WI38 (cell line): ENCODE measurements at regions not wholly inside any gene's neighbourhood (a gene's known extent, or its start where the extent isn't known, plus 50 kb on each side); places are given as distances from the start of the nearest gene placed in this dataset.
"Not testable (repeated sequence)": the region's sequence is repeated elsewhere in the genome, so short reads cannot be mapped to it uniquely, and the experiment has no call there.

Experiments used
- H3K4me3 ChIP-seq: 2 replicates; pipeline ENCODE4 v1.5.1; 2011; ENCODE audit warnings: low read depth, mild to moderate bottlenecking, control low read depth, low read length
- TF ChIP-seq, protein P1 (sequence below): IDR thresholded peaks from 2 replicates; pipeline ENCODE4 v1.5.1; 2012; ENCODE audit warnings: low read depth, mild to moderate bottlenecking, control low read depth, low read length

DNA sequence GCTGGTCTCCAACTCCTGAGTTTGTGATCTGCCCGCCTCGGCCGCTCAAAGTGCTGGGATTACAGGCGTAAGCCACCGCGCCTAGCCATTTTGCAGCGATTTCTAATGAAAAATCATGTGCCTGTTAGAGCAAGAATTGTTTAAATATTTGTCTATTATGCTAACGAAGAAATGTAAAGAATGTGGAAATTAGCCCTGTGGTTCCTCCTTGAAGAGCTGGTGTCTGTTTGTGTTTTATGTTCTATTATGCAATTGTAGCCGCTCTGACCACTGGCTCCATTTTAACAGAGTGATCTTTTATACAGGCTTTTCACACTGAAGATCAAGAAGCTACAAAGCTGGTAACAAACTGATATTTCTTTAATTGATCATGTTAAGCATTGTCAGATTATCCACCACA is 217.3 kb downstream of the USP22 start:
- TF ChIP-seq, protein P1, sequence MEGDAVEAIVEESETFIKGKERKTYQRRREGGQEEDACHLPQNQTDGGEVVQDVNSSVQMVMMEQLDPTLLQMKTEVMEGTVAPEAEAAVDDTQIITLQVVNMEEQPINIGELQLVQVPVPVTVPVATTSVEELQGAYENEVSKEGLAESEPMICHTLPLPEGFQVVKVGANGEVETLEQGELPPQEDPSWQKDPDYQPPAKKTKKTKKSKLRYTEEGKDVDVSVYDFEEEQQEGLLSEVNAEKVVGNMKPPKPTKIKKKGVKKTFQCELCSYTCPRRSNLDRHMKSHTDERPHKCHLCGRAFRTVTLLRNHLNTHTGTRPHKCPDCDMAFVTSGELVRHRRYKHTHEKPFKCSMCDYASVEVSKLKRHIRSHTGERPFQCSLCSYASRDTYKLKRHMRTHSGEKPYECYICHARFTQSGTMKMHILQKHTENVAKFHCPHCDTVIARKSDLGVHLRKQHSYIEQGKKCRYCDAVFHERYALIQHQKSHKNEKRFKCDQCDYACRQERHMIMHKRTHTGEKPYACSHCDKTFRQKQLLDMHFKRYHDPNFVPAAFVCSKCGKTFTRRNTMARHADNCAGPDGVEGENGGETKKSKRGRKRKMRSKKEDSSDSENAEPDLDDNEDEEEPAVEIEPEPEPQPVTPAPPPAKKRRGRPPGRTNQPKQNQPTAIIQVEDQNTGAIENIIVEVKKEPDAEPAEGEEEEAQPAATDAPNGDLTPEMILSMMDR: no peak
- no peak overlapping the region for H3K4me3 ChIP-seq

- not testable (repeated sequence) for H3K4me3 ChIP-seq
Observed at GRCh38 chr17:20840453-20840852, 202.4 kb downstream of the USP22 start.

- H3K4me3 ChIP-seq: not testable (repeated sequence)
Observed at GRCh38 chr17:20840987-20841865, 201.6 kb downstream of the USP22 start.

- not testable (repeated sequence) for H3K4me3 ChIP-seq
Observed at GRCh38 chr17:20842012-20842411, 200.8 kb downstream of the USP22 start.

DNA sequence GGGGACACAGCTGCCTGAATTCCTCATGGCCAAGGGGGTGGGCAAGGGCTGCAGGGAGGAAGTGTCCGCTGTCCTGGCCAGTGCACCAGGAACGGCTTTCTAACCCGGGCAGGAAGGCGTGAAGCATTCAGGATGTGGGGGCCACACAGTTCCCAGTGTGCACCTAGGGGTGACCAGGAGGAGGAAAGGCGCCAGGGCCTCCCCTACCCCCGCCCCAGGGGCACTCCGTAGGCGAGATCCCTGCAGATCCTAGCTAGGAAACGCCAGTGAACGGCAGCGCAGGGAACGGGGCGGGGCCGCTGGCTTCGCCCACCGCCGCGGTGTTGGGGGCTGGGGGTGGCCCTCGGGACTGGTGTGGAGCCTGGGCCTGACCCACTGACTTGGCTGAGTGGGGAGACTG is 199.6 kb downstream of the USP22 start:
- H3K4me3 ChIP-seq: not testable (repeated sequence)

- not testable (repeated sequence) for H3K4me3 ChIP-seq
Observed at GRCh38 chr17:20843799-20844553, 198.8 kb downstream of the USP22 start.

DNA sequence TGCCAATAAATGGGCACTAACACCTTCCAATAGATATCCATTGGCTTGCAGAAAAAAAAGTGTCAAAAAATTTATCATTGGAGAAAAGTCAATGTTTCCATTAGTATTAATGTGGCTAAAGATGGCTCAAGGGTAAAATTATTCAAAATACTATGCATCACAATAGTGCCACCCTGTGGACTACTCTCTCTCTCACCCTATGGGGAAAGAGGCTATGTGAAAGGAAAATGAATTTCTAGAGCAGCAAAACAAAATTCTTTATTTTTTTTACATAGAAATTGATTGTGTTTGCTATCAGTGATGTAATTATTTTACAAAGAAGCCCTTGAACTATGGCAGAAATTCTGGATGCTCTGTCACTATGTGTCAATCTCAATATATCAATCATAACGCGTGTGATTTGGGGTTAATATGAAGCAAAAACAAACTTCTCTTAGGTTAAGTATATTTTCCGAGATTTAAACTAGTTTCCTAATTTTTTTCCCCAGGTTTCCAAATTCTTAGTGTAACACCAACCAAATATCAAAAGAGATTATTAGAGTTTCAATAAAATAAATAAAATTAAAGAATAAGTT is 193.9 kb downstream of the USP22 start:
- H3K4me3 ChIP-seq: not testable (repeated sequence)

GRCh38 chr17:20851591-20852238 is 191.1 kb downstream of the USP22 start:
- H3K4me3 ChIP-seq: not testable (repeated sequence)

DNA sequence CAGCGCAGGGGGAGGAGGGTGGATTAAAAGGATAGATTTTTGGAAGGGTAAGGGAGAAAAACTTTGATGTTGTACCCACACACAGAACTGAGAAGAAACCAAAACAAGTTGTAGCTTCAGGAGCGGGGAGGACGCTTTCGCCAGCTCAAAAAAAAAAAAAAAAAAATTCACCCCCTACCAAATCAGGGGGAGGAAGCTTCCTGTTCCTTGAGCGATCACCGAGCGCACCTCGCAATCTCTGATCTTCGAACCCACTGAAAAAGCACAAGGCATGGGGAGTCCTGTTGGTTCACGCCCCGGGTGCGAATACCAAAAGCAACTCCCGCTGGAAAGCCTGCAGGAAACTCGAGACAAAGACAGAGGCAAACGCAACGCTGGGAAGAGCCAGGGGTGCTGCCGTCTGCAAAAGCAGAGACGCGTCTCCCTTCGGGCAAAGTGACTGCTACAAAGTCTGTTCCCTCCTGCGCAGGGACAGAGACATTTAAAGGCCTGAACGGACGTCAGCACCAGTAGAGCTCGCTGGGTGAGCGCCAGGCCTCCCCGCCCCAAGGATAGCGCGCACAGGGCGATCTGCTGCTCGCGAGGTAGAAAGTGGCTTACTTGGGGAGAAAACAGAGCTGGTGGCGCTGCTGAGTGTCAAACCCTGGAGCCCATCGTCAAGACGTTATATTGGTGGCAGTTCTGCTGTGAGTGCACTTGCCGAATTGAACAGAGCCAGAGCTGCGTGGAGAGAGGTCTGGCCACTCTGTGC is 190.4 kb downstream of the USP22 start:
- TF ChIP-seq, protein P1: no peak

DNA sequence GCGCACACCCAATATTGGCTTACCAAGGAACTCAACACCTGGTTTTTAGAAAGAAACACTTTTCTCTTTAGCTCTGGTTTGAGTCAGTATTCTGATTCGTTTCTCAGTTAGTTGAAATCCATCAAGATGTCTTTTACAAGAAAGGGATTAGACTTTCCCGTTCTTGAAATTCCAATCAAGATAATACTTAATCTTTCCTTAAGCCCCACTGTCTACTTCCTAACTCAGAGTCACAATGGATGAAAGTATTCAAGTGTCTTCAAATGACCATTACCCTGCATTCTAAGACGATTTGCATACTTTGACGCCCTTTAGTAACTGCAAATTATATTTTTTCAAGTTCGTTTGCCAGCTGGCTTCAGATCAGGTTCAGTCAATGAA is 189.8 kb downstream of the USP22 start:
- H3K4me3 ChIP-seq: no peak overlapping the region
- TF ChIP-seq, protein P1: no peak

More for the DNA sequence above, 190.4 kb downstream of the USP22 start:
- peak overlapping the region; percentile 27; the same call in 1 of the 2 replicates for H3K4me3 ChIP-seq

- H3K4me3 ChIP-seq: not testable (repeated sequence)
Observed at GRCh38 chr17:20855910-20856470, 186.8 kb downstream of the USP22 start.

DNA sequence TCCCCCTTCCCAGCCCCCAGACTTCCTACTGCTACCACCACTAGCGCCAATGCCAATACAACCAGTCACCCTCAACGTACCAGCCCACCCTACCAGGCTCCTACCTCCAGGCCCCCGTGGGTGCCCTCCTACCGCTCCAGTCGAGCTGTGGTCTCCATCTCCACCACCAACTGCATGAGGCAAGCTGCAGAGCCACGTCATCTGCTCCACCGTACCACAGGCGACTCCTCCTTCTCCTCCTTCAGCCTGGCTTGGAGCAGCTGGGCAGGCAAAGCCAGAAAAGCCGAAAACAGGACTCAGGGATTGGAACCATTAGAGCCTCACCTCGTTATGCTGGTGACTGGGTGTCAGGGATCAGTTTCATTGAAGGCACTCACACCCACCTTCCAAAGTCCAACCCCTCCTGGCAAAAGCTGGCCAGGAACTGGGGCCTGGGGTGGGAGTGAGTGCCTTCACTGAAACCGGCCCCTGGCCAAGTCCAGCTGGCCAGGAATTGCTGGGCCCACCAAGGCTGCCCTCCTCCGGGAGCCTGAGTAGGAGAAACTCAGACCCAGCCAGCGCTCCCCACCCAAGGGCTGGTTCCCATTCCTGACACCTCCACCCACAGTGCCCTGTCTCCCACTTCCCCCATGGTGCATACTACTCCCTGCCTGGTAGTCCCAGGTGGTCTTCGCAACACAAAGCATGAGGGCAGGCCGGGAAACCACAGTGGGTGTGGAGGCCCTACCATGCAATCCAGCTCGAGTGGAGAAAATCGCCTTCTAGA is 176.2 kb downstream of the USP22 start:
- H3K4me3 ChIP-seq: not testable (repeated sequence)

DNA sequence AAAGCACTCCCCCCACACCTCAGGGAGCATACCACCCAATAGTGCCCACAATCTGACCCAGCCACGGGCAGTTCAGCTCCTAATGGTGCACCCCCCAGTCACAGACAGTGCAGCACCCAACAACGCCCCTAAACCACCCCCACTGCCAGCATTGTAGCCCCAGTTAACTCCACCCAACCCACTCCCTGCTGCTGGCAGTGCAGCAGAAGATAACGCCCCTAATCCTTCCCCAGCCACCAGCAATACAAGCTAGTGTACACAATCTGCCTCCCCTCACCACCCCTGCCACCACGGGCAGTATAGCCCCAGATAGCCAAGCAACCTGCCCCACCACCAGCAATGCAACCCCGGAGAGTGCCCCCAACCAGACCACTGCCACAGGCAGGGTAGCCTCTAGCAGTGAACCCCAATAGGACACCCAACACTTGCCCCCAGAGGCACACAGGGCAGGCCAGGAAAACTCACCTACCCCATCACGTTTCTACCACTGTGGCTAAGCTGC is 175.3 kb downstream of the USP22 start:
- H3K4me3 ChIP-seq: not testable (repeated sequence)
